Gastrocnemius medialis (tissue), 4 donors: ENCODE measurements at regions not wholly inside any gene's neighbourhood (a gene's known extent, or its start where the extent isn't known, plus 50 kb on each side); places are given as distances from the start of the nearest gene placed in this dataset.

ENCODE experiments used
- ATAC-seq, 2 donors: fragments of 150-250 bp; one replicate each; pipeline ENCODE4 v1.9.1; 2016
- DNase-seq, 2 donors: peaks; one replicate each; pipeline ENCODE4 v3.0.0-alpha.2; 2019
- H3K27ac ChIP-seq, 4 donors: fragments of 200-600 bp; sonication (generic); 1 replicate in 1 of 4; 2 replicates in 3 of 4; pipeline ENCODE4 v1.5.1; 2016 to 2018; ENCODE audit warnings: mild to moderate bottlenecking in 2 of 4, moderate library complexity in 1 of 4
- H3K27me3 ChIP-seq, 3 donors: fragments of 200-600 bp; sonication (generic) in 2 of 3; 1 replicate in 1 of 3; 2 replicates in 2 of 3; pipeline versions ENCODE4 v1.5.1 to v1.6.0; 2016 to 2019; ENCODE audit warnings: mild to moderate bottlenecking in 1 of 3, moderate library complexity in 1 of 3
- H3K36me3 ChIP-seq, 2 donors: fragments of 200-600 bp; sonication (generic) in 1 of 2; one replicate each; pipeline ENCODE4 v1.5.1; 2017 to 2018
- H3K4me1 ChIP-seq, 2 donors: fragments of 200-600 bp; sonication (generic) in 1 of 2; one replicate each; pipeline ENCODE4 v1.5.1; 2016 to 2017; ENCODE audit warnings: mild to moderate bottlenecking in 2 of 2
- H3K4me3 ChIP-seq, 4 donors: fragments of 200-600 bp; sonication (generic) in 3 of 4; 1 replicate in 1 of 4; 2 replicates in 3 of 4; pipeline ENCODE4 v1.5.1; 2016 to 2019; ENCODE audit warnings: mild to moderate bottlenecking in 2 of 4
- H3K9me3 ChIP-seq, 3 donors: fragments of 200-600 bp; sonication (generic) in 2 of 3; 1 replicate in 1 of 3; 2 replicates in 2 of 3; pipeline ENCODE4 v1.5.1; 2016 to 2019
- CTCF ChIP-seq, 5 experiments: fragments of 450-650 bp in 3 of 5; fragments of 200-600 bp in 2 of 5; sonication (generic) in 2 of 5; IDR thresholded peaks in 4 of 5; conservative IDR thresholded peaks in 1 of 5; 1 replicate in 4 of 5; 2 replicates in 1 of 5; pipeline ENCODE4 v1.5.1; 2016 to 2019; ENCODE audit warnings: antibody characterized with exemption in 5 of 5, mild to moderate bottlenecking in 3 of 5, moderate library complexity in 3 of 5
- POLR2A ChIP-seq, 2 donors: fragments of 450-650 bp; IDR thresholded peaks; one replicate each; pipeline ENCODE4 v1.6.1; 2017; ENCODE audit warnings: antibody characterized with exemption in 2 of 2, mild to moderate bottlenecking in 2 of 2, moderate library complexity in 2 of 2
- in situ Hi-C, 4 donors: fragments of 200-750 bp; cut with MboI; loops; one replicate each; pipeline versions ENCODE4 v1.15.0 to v1.8.0; 2017; ENCODE audit warnings: low sequenced_read_pairs in 4 of 4
- intact Hi-C: fragments of 100-400 bp; cut with DNase I; formaldehyde crosslinking; loops from one replicate; pipeline ENCODE4 v1.15.1; 2023; ENCODE audit warnings: low total_unique reads

GRCh38 chr1:182305861-182306260 is 85.7 kb downstream of the GLUL start:
- Histone ChIP-seq H3K36me3 (no peaks in the 10 kb centered on the region), H3K4me3 (no peak overlapping the region), H3K27ac (no peak overlapping the region), H3K9me3 (no peaks in the 10 kb centered on the region), H3K27me3 (no peaks in the 10 kb centered on the region), H3K4me1 (peaks cover 3 to 14% of the 10 kb centered on the region in 2 donors)
- TF ChIP-seq POLR2A (IDR thresholded peaks at IDR 0.05) (no peak), CTCF (IDR thresholded peaks at IDR 0.05 in 4 of 5, conservative IDR thresholded peaks at IDR 0.05 in 1 of 5) (no peak)
- in situ Hi-C loops (no loop called here), intact Hi-C loops (no loop called here)
- no peak for DNase-seq
- ATAC-seq, result no peak

- ATAC-seq, result peak; percentile 60 to 74
- TF ChIP-seq POLR2A (IDR thresholded peaks at IDR 0.05) (no peak), CTCF (IDR thresholded peaks at IDR 0.05 in 4 of 5, conservative IDR thresholded peaks at IDR 0.05 in 1 of 5) (no peak)
- Histone ChIP-seq H3K27me3 (no peaks in the 10 kb centered on the region), H3K36me3 (no peaks in the 10 kb centered on the region), H3K4me1 (peaks cover 3 to 21% of the 10 kb centered on the region in 2 donors), H3K4me3 (no peak overlapping the region), H3K27ac (peak overlapping the region; percentile 16 to 70 (median 46)), H3K9me3 (no peaks in the 10 kb centered on the region)
- in situ Hi-C loops (no loop called here), intact Hi-C loops (no loop called here)
- DNase-seq, result no peak
These were observed 87.0 kb downstream of the GLUL start for GRCh38 chr1:182304627-182305026.

DNA sequence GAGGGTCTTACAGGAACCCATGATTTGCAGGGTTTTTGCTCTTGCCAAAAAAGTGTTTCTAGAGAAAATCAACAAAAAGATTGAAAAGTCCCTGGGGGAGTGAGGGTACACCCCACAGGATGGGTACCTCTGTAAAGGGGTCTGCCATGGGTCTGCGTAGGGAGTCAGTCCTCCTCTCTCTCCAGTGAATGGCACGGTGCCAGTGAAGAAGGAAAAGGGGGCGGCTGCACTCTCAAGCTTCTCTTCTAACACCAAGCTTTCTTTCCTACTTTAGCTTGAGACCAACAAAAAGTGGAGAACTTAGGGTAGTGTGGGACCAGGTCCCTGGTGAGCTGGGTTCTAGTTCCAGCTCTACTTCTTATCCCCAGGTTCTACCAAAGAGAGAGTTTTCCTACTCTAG is 87.4 kb downstream of the GLUL start:
- ATAC-seq, result peak in 1 of 2 donors; percentile 5
- intact Hi-C loops, result no loop called here
- no peaks in the 10 kb centered on the region for H3K27me3 ChIP-seq
- H3K9me3 ChIP-seq, result no peaks in the 10 kb centered on the region
- DNase-seq, result no peak
- no peak overlapping the region for H3K4me3 ChIP-seq
- peak overlapping the region; percentile 16 to 70 (median 46) for H3K27ac ChIP-seq
- H3K36me3 ChIP-seq, result no peaks in the 10 kb centered on the region
- in situ Hi-C loops, result no loop called here
- H3K4me1 ChIP-seq, result peaks cover 3 to 23% of the 10 kb centered on the region in 2 donors
- no peak for TF ChIP-seq CTCF (IDR thresholded peaks at IDR 0.05 in 4 of 5, conservative IDR thresholded peaks at IDR 0.05 in 1 of 5)
- no peak for TF ChIP-seq POLR2A (IDR thresholded peaks at IDR 0.05)

GRCh38 chr1:182303778-182304177 is 87.8 kb downstream of the GLUL start:
- Histone ChIP-seq H3K4me1 (peaks cover 3 to 23% of the 10 kb centered on the region in 2 donors), H3K27ac (peak overlapping the region; percentile 16 to 70 (median 46)), H3K9me3 (no peaks in the 10 kb centered on the region), H3K4me3 (no peak overlapping the region), H3K27me3 (no peaks in the 10 kb centered on the region), H3K36me3 (no peaks in the 10 kb centered on the region)
- TF ChIP-seq CTCF (IDR thresholded peaks at IDR 0.05 in 4 of 5, conservative IDR thresholded peaks at IDR 0.05 in 1 of 5) (no peak), POLR2A (IDR thresholded peaks at IDR 0.05) (no peak)
- in situ Hi-C loops, result no loop called here
- intact Hi-C loops, result no loop called here
- no peak for DNase-seq
- no peak for ATAC-seq
